ENCODE measurements at regions not wholly inside any gene's neighbourhood (a gene's known extent, or its start where the extent isn't known, plus 50 kb on each side); places are given as distances from the start of the nearest gene placed in this dataset.

DNA sequence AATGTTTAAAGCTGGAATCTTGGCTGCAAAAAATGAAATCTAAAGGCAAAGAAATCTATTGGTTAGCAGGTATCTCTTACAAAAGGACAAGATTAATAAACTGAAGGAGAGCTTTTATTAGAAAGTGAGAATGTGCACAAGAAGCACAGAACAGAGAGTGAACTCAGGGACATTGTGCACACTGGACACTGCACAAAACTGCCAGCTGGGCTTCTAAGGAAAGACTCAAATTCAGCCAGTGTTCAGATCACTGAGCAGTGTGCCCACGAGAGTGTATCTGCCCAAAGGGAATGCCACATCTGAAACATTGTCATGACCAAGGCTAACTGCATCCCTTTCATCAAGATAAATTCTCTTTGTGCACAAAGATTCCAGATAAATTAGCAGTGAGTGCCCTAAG is 129.7 kb upstream of the KCNH7 start:
- Histone ChIP-seq H3K4me3 (ENCODE audit: insufficient read depth, low read length, poor library complexity, severe bottlenecking) (no peak overlapping the region), H3K9me2 (replicated peaks; ENCODE audit: insufficient read depth, low read length) (no peaks in the 10 kb centered on the region), H3K9ac (ENCODE audit: low read length) (no peak overlapping the region), H3K79me2 (ENCODE audit: insufficient read depth, low read length) (no peaks in the 10 kb centered on the region), H3K9me3 (ENCODE audit: insufficient read depth, low read length) (no peaks in the 10 kb centered on the region), H3K4me2 (ENCODE audit: low read depth, low read length, poor library complexity, severe bottlenecking) (no peak overlapping the region), H3K36me3 (ENCODE audit: low read length) (no peaks in the 10 kb centered on the region), H3F3A (ENCODE audit: insufficient read depth) (no peaks in the 10 kb centered on the region), H2AFZ (ENCODE audit: low read depth, low read length, severe bottlenecking) (no peak overlapping the region), H4K20me1 (ENCODE audit: low read depth, low read length) (no peaks in the 10 kb centered on the region), H3K27me3 (ENCODE audit: low read length) (no peaks in the 10 kb centered on the region), H3K27ac (ENCODE audit: low read depth, low read length) (no peak overlapping the region)
- no peak for TF ChIP-seq EZH2phosphoT487 (conservative IDR thresholded peaks at IDR 0.05; ENCODE audit: low read length)
- TF ChIP-seq, protein P1, sequence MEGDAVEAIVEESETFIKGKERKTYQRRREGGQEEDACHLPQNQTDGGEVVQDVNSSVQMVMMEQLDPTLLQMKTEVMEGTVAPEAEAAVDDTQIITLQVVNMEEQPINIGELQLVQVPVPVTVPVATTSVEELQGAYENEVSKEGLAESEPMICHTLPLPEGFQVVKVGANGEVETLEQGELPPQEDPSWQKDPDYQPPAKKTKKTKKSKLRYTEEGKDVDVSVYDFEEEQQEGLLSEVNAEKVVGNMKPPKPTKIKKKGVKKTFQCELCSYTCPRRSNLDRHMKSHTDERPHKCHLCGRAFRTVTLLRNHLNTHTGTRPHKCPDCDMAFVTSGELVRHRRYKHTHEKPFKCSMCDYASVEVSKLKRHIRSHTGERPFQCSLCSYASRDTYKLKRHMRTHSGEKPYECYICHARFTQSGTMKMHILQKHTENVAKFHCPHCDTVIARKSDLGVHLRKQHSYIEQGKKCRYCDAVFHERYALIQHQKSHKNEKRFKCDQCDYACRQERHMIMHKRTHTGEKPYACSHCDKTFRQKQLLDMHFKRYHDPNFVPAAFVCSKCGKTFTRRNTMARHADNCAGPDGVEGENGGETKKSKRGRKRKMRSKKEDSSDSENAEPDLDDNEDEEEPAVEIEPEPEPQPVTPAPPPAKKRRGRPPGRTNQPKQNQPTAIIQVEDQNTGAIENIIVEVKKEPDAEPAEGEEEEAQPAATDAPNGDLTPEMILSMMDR (IDR thresholded peaks at IDR 0.05; ENCODE audit: insufficient read depth, low read length, poor library complexity, severe bottlenecking) = no peak

DNA sequence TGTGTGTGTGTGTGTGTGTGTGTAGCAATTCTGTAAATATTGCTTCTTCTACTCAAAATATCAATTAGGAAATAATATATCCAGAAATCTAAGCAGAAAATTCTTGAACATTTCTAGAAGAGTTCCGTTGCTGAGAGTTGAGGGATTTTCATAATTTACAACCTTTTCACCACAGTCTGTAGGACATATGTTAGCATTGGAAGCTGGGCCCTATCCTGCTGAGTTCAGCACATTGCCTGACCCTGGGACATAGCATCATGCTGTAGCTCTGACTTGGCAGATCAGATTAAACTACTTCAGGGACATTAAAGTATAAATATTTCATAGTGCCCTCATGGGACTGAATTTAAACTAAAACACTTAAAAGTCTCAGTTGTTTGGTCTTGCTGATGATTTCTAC is 129.2 kb upstream of the KCNH7 start:
- H3K9me2 ChIP-seq (replicated peaks; ENCODE audit: insufficient read depth, low read length) = no peaks in the 10 kb centered on the region
- H3K27me3 ChIP-seq (ENCODE audit: low read length) = no peaks in the 10 kb centered on the region
- no peaks in the 10 kb centered on the region for H3K9me3 ChIP-seq (ENCODE audit: insufficient read depth, low read length)
- no peak overlapping the region for H3K4me3 ChIP-seq (ENCODE audit: insufficient read depth, low read length, poor library complexity, severe bottlenecking)
- TF ChIP-seq, protein P1 (IDR thresholded peaks at IDR 0.05; ENCODE audit: insufficient read depth, low read length, poor library complexity, severe bottlenecking) = no peak
- no peak for TF ChIP-seq EZH2phosphoT487 (conservative IDR thresholded peaks at IDR 0.05; ENCODE audit: low read length)
- no peaks in the 10 kb centered on the region for H3K36me3 ChIP-seq (ENCODE audit: low read length)
- no peaks in the 10 kb centered on the region for H4K20me1 ChIP-seq (ENCODE audit: low read depth, low read length)
- H3K4me2 ChIP-seq (ENCODE audit: low read depth, low read length, poor library complexity, severe bottlenecking) = no peak overlapping the region
- no peaks in the 10 kb centered on the region for H3F3A ChIP-seq (ENCODE audit: insufficient read depth)
- no peak overlapping the region for H2AFZ ChIP-seq (ENCODE audit: low read depth, low read length, severe bottlenecking)
- no peaks in the 10 kb centered on the region for H3K79me2 ChIP-seq (ENCODE audit: insufficient read depth, low read length)
- no peak overlapping the region for H3K27ac ChIP-seq (ENCODE audit: low read depth, low read length)
- H3K9ac ChIP-seq (ENCODE audit: low read length) = no peak overlapping the region

DNA sequence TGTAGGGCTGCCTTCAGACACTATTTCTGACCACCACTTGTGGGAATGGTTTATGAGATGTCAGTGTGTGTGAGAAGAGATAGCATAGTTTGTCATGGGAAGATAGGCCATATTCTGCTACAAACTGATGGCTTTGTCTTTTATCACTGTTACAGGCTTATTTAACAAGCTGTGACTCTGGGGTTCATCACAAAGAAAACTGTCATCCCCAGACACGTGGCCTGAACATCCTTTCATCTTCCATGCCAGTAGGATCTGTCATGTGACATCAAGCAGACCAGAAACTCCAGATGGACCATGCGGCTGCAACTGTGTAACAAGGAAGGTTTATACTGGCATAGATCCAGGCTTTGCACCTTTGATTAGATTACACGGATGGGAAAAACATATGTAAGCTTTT is 128.6 kb upstream of the KCNH7 start:
- Histone ChIP-seq H4K20me1 (ENCODE audit: low read depth, low read length) (no peaks in the 10 kb centered on the region), H3K4me2 (ENCODE audit: low read depth, low read length, poor library complexity, severe bottlenecking) (no peak overlapping the region), H3K27ac (ENCODE audit: low read depth, low read length) (no peak overlapping the region), H3K4me3 (ENCODE audit: insufficient read depth, low read length, poor library complexity, severe bottlenecking) (no peak overlapping the region), H3K9me2 (replicated peaks; ENCODE audit: insufficient read depth, low read length) (no peaks in the 10 kb centered on the region), H3K9me3 (ENCODE audit: insufficient read depth, low read length) (no peaks in the 10 kb centered on the region), H3K9ac (ENCODE audit: low read length) (no peak overlapping the region), H3K27me3 (ENCODE audit: low read length) (no peaks in the 10 kb centered on the region), H3F3A (ENCODE audit: insufficient read depth) (no peaks in the 10 kb centered on the region), H3K36me3 (ENCODE audit: low read length) (no peaks in the 10 kb centered on the region), H2AFZ (ENCODE audit: low read depth, low read length, severe bottlenecking) (no peak overlapping the region), H3K79me2 (ENCODE audit: insufficient read depth, low read length) (no peaks in the 10 kb centered on the region)
- TF ChIP-seq, protein P1 (IDR thresholded peaks at IDR 0.05; ENCODE audit: insufficient read depth, low read length, poor library complexity, severe bottlenecking) = no peak
- TF ChIP-seq EZH2phosphoT487 (conservative IDR thresholded peaks at IDR 0.05; ENCODE audit: low read length) = no peak

DNA sequence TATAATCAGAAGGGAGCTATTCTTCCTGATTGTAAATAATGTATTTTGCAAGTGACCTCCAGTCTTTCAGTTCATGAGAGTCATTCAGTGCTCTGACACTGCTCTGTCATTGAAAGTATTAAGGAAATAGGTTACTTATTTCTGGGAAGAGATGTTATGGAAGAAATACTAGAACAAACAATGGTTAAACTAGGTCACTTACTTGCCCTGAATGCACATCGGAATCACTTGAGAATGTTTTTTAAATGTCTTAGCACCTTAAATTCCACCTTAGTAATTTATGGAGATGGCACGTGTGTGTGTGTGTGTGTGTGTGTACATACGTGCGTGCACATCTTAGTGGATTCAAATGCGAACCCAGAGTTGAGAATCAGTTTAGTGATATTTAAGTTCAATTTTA is 126.6 kb upstream of the KCNH7 start:
- H3F3A ChIP-seq (ENCODE audit: insufficient read depth) = no peaks in the 10 kb centered on the region
- TF ChIP-seq, protein P1 (IDR thresholded peaks at IDR 0.05; ENCODE audit: insufficient read depth, low read length, poor library complexity, severe bottlenecking) = no peak
- no peak for TF ChIP-seq EZH2phosphoT487 (conservative IDR thresholded peaks at IDR 0.05; ENCODE audit: low read length)
- H3K4me2 ChIP-seq (ENCODE audit: low read depth, low read length, poor library complexity, severe bottlenecking) = no peak overlapping the region
- no peaks in the 10 kb centered on the region for H4K20me1 ChIP-seq (ENCODE audit: low read depth, low read length)
- no peaks in the 10 kb centered on the region for H3K9me2 ChIP-seq (replicated peaks; ENCODE audit: insufficient read depth, low read length)
- H3K79me2 ChIP-seq (ENCODE audit: insufficient read depth, low read length) = no peaks in the 10 kb centered on the region
- no peaks in the 10 kb centered on the region for H3K27me3 ChIP-seq (ENCODE audit: low read length)
- no peak overlapping the region for H3K9ac ChIP-seq (ENCODE audit: low read length)
- no peaks in the 10 kb centered on the region for H3K36me3 ChIP-seq (ENCODE audit: low read length)
- H3K9me3 ChIP-seq (ENCODE audit: insufficient read depth, low read length) = no peaks in the 10 kb centered on the region
- no peak overlapping the region for H3K27ac ChIP-seq (ENCODE audit: low read depth, low read length)
- H2AFZ ChIP-seq (ENCODE audit: low read depth, low read length, severe bottlenecking) = no peak overlapping the region
- H3K4me3 ChIP-seq (ENCODE audit: insufficient read depth, low read length, poor library complexity, severe bottlenecking) = no peak overlapping the region
